Mesothelial cell of epicardium (in vitro differentiated cells): ENCODE measurements at regions not wholly inside any gene's neighbourhood (a gene's known extent, or its start where the extent isn't known, plus 50 kb on each side); places are given as distances from the start of the nearest gene placed in this dataset.

Experiments
- DNase-seq, 2 experiments: peaks; one replicate each; pipeline ENCODE4 v3.0.0; 2021; ENCODE audit warnings: low spot score in 2 of 2; ENCODE audit not compliant: unreplicated experiment in 2 of 2
- H3K27ac Mint-ChIP-seq: 2 replicates; pipeline ENCODE4 v1.8.0; 2021; ENCODE audit warnings: mixed read lengths
- H3K27me3 Mint-ChIP-seq: 2 replicates; pipeline ENCODE4 v1.8.0; 2021; ENCODE audit warnings: low read depth, mixed read lengths
- H3K36me3 Mint-ChIP-seq: 2 replicates; pipeline ENCODE4 v1.8.0; 2021; ENCODE audit warnings: mixed read lengths
- H3K4me1 Mint-ChIP-seq: 2 replicates; pipeline ENCODE4 v1.8.0; 2021; ENCODE audit warnings: mixed read lengths
- H3K4me3 Mint-ChIP-seq: 2 replicates; pipeline ENCODE4 v1.8.0; 2021; ENCODE audit warnings: mild to moderate bottlenecking, moderate library complexity, mixed read lengths
- H3K9me3 Mint-ChIP-seq: 2 replicates; pipeline ENCODE4 v1.8.0; 2021; ENCODE audit warnings: mixed read lengths
- TF ChIP-seq, protein P1 (sequence below): fragments of 200-600 bp; sonication (generic); IDR thresholded peaks from one replicate; pipeline ENCODE4 v1.5.0; 2021; ENCODE audit warnings: antibody characterized with exemption; ENCODE audit not compliant: unreplicated experiment

DNA sequence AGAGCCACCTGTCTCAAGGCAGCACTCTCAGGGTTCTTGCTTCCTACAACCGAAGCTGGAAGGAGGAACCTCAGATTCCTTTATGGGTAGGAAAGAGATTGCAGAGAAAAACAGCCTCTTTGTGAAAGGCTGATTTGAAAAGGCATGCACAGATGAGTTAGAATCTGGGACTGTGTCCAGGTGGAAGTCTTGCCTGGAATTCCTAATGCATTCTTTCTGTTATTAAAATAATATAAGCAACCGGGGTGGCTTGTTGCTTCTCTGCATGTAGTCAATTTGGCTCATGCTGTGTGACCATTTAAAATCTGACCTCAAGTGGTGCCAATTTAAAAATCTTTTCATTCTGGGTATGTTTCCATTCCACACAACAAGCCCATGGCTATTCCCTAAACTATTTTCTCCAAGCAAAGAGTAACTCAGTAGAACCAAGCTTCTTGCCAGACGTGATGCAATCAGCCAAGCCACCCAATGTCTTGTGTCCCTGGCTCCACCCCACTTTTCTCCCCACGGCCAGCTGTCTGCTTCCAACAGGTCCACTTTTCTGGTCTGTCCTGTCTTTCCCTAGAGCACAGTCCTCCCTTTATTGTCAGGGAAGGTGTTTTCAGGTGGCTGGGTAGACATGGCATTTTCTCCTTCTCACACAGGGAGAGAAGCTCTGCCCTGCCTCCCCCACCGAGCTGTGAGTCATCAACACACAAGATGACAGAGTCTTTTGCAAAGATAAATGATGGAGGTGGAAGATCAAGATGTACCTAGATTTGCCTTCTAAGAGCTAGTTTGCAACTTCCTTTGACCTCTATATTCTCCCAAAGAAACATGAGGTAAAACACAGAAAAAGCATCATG, 394.3 kb downstream of the FOXO1 start:
- Mint-ChIP-seq H3K27me3 (no peaks in the 10 kb centered on the region), H3K27ac (peak overlapping the region; percentile 69), H3K4me1 (peaks cover 25% of the 10 kb centered on the region), H3K36me3 (no peaks in the 10 kb centered on the region), H3K4me3 (no peak overlapping the region), H3K9me3 (no peaks in the 10 kb centered on the region)
- no peak for DNase-seq
- TF ChIP-seq, protein P1, sequence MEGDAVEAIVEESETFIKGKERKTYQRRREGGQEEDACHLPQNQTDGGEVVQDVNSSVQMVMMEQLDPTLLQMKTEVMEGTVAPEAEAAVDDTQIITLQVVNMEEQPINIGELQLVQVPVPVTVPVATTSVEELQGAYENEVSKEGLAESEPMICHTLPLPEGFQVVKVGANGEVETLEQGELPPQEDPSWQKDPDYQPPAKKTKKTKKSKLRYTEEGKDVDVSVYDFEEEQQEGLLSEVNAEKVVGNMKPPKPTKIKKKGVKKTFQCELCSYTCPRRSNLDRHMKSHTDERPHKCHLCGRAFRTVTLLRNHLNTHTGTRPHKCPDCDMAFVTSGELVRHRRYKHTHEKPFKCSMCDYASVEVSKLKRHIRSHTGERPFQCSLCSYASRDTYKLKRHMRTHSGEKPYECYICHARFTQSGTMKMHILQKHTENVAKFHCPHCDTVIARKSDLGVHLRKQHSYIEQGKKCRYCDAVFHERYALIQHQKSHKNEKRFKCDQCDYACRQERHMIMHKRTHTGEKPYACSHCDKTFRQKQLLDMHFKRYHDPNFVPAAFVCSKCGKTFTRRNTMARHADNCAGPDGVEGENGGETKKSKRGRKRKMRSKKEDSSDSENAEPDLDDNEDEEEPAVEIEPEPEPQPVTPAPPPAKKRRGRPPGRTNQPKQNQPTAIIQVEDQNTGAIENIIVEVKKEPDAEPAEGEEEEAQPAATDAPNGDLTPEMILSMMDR, result no peak

GRCh38 chr13:40272776-40273139, 393.7 kb downstream of the FOXO1 start:
- Mint-ChIP-seq H3K36me3 (no peaks in the 10 kb centered on the region), H3K4me3 (no peak overlapping the region), H3K4me1 (peaks cover 25% of the 10 kb centered on the region), H3K9me3 (no peaks in the 10 kb centered on the region), H3K27ac (no peak overlapping the region), H3K27me3 (no peaks in the 10 kb centered on the region)
- DNase-seq, result no peak
- TF ChIP-seq, protein P1, result no peak

DNA sequence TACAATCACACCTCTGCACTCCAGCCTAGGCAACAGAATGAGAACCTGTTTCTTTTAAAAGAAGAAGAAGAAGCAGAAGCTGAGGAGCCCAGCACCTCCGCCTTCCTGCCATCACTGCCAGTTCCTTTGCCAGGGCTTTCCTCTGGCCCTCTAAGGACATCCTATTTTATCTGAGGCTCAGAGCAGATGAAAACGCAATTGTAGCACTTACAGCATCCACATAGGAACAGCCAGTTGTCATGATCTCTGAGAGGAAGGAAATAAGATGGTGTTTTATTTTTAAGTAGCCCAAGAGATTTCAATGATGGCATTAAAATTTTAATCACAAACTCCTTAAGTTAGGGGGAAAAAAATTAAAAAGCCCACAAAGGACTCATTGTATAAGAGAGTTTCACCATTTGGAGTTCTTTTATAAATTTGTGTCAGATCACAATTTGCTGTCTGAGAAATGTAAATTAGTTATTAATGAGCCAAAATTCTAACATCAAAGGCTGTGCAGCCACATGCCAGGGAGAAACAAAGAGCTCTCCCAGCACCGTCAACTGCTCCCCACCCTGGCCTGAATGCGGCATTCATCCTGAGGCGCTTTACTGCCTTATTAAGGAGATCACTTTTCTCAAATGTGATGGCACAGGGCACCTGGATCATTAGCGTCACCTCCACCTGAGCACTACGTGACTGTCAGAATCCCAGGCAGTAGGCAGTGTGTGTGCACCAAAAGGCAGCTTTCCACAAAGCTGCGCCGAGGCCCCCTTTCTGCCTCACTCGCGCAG, 393.0 kb downstream of the FOXO1 start:
- TF ChIP-seq, protein P1, result no peak
- Mint-ChIP-seq H3K27me3 (no peaks in the 10 kb centered on the region), H3K9me3 (no peaks in the 10 kb centered on the region), H3K4me1 (peaks cover 25% of the 10 kb centered on the region), H3K4me3 (no peak overlapping the region), H3K36me3 (no peaks in the 10 kb centered on the region), H3K27ac (no peak overlapping the region)
- no peak for DNase-seq

DNA sequence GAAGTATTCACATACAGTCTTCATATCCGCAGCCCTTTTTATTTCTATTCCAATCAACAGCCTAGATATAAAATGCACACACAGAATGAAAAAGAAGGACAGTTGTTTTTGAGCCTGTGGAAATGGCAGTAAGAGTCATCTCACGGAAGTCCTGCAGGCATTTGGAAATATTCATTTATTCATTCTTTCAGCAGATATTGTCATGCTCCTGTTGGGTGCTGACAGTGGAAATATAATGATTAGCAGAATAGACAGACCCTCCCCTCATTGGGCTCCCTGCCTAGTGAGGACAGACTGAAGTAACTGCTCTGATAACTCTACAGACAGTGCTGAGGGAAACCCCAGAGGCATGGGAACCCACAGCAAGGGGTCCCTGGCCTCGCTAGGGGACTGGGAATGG, 392.3 kb downstream of the FOXO1 start:
- Mint-ChIP-seq H3K4me3 (no peak overlapping the region), H3K27me3 (no peaks in the 10 kb centered on the region), H3K4me1 (peaks cover 25% of the 10 kb centered on the region), H3K36me3 (no peaks in the 10 kb centered on the region), H3K9me3 (no peaks in the 10 kb centered on the region), H3K27ac (no peak overlapping the region)
- TF ChIP-seq, protein P1, result no peak
- no peak for DNase-seq

- Mint-ChIP-seq H3K27me3 (no peaks in the 10 kb centered on the region), H3K9me3 (no peaks in the 10 kb centered on the region), H3K4me1 (peaks cover 25% of the 10 kb centered on the region), H3K36me3 (no peaks in the 10 kb centered on the region), H3K4me3 (no peak overlapping the region), H3K27ac (no peak overlapping the region)
- DNase-seq, result no peak
- TF ChIP-seq, protein P1, result no peak
These were observed 391.3 kb downstream of the FOXO1 start for GRCh38 chr13:40275155-40275554.
